HG03025 (cell line): ENCODE measurements at regions not wholly inside any gene's neighbourhood (a gene's known extent, or its start where the extent isn't known, plus 50 kb on each side); places are given as distances from the start of the nearest gene placed in this dataset.

ENCODE experiments used
- ATAC-seq: cut with Tn5 transposase; IDR thresholded peaks from one replicate; pipeline ENCODE4 v1.9.1; 2021; ENCODE audit warnings: mild to moderate bottlenecking, moderate library complexity; ENCODE audit not compliant: unreplicated experiment, low FRiP score

GRCh38 chr7:21135437-21135836, 292.4 kb upstream of the SP4 start:
- no peak for ATAC-seq

- no peak for ATAC-seq
These were observed 290.2 kb upstream of the SP4 start for GRCh38 chr7:21137640-21138039.

DNA sequence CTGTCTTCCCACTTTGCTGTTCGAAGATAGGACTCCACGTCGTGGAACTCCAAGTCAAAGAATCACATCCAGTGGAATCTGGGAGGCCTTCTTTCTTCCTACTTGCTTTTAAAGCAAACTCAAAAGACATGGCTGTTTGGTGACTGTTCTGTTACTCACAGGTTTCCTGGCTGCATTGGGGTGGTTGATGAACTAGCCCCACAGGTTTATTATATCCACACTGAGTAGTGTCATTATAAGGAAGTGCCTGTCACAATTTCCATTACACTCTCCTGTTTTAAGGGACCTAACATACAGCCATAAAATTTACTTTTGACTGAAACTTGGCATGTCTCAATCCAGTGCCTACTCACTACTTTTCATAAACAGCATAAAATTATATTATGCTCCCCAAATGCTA, 287.3 kb upstream of the SP4 start:
- ATAC-seq: no peak

DNA sequence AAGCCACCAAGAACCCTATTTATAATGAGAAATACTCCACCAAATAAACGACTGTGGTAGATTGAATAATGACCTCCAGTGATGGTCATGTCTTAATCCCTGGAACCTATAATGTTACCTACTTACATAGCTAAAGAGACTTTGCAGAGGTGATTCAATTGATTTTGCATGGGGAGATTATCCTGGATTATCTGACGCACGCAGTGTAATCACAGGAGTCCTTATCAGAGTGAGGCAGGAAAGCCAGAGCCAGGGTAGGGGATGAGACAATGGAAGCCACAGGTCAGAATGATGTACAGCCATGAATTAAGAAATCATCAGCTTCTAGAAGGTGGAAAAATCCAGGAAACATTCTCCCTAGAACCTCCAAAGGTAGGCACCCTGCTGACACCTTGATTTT, 286.4 kb upstream of the SP4 start:
- ATAC-seq: no peak

DNA sequence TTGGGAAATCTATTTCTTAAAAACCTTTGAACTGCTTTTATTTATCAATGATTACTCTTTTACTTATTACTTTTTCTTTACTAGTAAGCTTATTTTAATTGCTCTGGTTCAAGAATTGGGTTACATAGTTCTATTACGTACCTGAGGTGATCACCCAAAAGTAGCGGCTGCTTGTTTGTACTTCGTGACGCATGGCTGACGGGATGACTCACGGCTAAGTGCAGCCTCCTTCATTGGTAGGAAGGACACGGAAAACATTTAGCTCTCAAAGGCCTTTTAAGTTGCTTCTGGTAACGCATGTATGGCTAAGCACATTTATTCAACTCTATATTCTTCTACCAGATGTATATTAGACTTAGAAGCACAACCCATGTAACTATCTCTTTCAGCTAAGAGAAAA, 285.8 kb upstream of the SP4 start:
- no peak for ATAC-seq

- no peak for ATAC-seq
These were observed 281.1 kb upstream of the SP4 start for GRCh38 chr7:21146642-21147423.

- no peak for ATAC-seq
These were observed 278.1 kb upstream of the SP4 start for GRCh38 chr7:21149809-21150208.

DNA sequence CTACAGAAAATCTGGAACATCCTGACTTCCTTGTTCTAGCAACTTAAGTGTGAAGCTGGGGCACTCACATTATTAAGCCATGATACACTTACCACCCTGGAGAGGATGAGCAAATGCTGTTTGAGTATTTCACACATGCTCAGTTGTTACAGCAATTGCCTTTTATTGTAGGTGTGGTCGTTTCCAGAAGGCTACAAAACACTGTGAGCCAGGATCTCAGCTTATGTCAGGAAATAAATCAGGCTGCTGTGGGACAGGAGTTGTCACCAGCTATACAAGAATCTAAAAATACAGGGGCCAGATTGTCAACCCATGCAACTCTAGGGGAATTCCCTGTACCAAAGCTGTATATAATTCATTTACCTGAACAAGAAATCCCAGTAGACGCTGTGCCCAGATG, 273.3 kb upstream of the SP4 start:
- ATAC-seq: no peak

DNA sequence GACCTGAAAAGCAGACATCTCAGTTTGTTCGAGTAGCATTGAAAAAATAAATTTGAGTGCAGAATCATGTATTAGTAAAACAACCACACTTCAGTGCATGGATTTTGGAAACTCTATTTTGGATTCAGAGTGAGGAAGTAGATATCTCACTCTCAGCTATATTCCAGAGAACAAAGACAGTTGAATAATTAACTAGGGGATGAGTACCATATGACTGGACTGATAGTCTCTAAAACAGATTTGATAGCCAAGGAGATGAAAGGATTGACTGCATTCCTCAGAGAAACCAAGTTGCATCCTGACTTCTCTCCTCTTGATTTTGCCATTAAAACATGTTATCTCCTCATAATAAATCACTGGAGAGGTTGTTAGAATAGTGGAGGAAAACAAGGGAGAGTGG, 268.4 kb upstream of the SP4 start:
- ATAC-seq: no peak

DNA sequence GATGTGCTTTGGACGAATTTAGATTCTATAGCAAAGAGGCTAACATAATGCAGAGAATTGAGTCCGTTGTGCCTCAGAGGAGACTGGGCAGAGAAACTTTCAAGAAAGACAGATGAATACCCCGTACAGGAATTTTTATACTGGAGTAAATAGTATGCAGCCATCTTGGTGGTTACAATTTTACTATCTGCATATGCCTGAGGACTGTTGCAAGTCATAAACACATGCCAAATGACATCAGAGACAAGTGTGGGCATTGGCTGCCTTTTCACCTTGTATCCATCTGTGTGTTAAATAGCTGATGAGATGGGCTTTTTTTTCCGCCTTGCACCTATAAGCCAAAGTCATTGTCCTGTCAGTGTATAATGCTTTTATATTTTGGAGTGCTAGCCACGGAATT, 267.5 kb upstream of the SP4 start:
- ATAC-seq: no peak

DNA sequence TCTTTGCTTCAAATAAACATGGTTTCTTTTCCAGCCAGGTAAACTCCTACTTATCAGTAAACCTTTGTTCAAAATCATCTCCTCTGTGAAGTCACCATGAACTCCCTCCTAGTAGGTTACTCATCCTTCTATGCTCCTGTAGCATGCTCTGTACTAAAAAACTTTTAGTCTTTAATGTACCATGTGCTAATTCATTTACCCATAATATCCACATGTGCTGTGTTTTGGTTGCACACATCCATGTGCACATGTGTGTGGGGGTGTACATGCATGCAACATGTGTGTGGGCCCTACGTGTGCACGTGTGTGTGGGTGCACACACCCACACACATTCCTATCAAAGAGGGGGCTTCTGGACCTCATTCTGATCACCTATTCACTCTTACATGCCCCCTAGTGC, 259.9 kb upstream of the SP4 start:
- ATAC-seq: no peak

- no peak for ATAC-seq
These were observed 258.0 kb upstream of the SP4 start for GRCh38 chr7:21169667-21170580.

DNA sequence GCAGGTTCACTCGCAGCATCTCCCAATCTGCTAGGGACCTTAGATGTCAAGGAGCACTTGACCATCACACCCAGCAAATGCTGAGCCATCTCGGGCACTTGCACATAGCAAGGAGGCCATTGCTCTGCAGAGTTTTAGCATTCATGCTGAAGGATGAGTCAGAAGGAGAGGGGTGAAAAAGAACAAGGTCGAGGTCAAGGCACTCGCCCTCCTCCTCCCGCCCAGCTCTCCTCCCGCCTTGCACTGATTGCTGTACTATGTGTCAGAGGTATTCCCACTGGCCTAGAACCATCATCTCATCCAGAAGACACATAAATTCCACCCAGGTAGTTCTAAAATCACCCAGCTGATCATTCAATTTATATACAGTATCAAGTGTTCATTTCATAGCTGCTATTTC, 255.1 kb upstream of the SP4 start:
- no peak for ATAC-seq

DNA sequence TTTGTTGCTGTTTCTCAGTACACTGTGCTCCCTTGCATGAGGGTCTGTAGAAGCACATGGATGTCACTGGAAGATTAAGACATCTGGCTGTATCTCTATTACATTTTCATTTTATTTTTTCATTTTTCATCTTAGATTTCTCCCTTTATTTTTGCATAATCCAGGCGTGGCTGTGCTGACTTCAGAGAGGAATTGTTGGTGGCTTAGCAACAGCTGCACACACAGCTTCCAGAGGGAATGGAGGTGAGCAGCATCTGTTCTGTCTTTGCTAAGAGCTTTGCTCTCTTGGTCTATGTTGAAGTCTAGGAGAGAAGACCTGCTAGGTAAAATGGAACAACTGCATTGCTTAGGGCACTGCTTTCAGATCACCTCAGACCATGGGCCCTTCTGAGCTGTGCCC, 254.4 kb upstream of the SP4 start:
- no peak for ATAC-seq

GRCh38 chr7:21175714-21176113, 252.2 kb upstream of the SP4 start:
- no peak for ATAC-seq

DNA sequence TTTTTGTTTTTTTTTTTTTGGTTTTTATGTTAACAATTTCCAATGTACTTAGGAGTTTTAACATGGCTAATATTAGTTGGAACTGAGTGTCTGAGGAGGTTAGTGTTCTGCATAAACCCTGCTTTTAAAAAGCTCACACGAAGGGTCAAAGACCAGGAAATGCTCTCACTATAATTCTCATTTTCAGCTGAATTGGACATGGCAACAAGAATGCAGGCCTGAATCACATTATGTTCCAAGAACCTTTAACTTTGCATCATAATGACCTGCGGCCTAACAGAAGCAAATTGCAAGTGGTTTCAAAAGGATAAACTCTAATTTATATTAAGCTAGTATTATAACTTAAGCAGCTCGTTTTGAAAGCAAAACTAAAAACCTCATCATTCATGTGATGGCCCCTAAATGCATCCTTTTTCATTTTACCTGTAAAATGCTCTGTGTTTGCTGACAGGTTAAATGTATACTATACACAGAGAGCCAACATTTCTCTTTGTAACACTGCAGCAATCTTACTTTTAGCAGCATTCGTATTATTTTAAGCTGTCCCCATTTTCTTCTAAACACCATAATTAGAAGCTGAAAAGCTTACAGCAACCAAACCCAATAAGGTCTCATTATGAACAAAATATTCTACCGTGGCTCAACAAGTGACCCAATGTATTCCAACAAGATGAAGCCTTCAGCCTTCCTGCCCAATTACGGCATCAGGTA, 242.8 kb upstream of the SP4 start:
- ATAC-seq: no peak

DNA sequence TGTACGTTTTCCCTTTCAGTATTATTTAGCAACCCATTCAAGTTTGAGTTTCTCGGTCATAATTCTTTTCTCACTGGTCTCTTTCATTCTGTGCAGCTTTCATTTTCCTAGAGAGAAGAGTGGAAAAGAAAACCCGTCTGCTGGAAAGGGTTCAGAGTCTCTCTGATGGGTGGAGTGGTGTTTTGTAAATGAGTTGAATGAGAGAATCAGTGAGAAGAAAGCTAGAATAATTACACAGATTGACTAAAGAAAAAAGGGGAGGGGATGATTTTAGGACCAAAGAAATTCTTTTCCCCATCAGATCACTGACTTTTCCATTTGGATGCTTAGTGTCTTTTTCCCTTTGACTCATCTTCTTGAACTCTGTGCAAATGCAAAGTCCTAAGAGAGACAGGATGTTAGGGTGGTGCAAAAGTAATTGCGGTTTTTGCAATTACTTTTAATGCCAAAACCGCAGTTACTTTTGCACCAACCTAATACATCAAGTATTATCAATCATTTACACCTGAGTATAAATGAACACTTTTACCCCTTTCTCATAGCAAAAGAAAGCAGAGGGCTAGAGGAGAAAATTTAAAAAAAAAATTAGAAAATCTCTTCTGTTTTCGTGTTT, 242.1 kb upstream of the SP4 start:
- no peak for ATAC-seq

GRCh38 chr7:21191321-21192073, 236.4 kb upstream of the SP4 start:
- no peak for ATAC-seq

DNA sequence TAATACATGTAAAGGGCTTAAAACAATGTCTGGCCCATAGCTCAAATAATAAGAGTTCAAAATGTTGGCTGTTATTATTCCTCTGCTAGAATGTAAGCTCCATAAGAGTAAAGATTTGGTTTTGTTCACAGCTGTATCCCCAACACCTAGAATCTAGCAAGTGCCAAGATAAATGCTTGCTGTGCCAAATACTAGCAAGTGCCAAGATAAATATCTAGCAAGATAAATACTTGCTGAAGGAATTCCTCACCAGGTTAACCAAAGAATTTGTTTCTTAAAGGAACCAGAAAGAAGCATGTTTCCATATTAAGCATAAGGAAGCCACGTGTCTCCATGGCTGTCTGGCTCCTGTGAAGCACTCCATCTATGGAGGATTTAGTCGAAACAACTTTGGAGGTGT, 235.2 kb upstream of the SP4 start:
- no peak for ATAC-seq

- ATAC-seq: no peak
These were observed 234.0 kb upstream of the SP4 start for GRCh38 chr7:21193895-21194294.
